Panc1 (cell line): ENCODE measurements at regions not wholly inside any gene's neighbourhood (a gene's known extent, or its start where the extent isn't known, plus 50 kb on each side); places are given as distances from the start of the nearest gene placed in this dataset.

Experiments
- ATAC-seq: fragments of 200-7000 bp; cut with Tn5 transposase; 2 replicates; pipeline ENCODE4 v1.9.1; 2020; ENCODE audit warnings: mild to moderate bottlenecking, moderate library complexity
- BruUV-seq: library from RNA; stranded (reverse); fragments of 400-500 nt; replicated peaks from 2 replicates; lab custom pipeline; 2021; lab: Mats Ljungman, UMichigan
- CTCF ChIA-PET: fragments of 300-600 bp; sonication (Branson Sonifier 250); formaldehyde crosslinking; loops from one replicate; lab custom pipeline; 2022; ENCODE audit warnings: antibody characterized with exemption; lab: Charles Lee
- POLR2A ChIA-PET: fragments of 300-600 bp; sonication (Branson Sonifier 250); formaldehyde crosslinking; loops from one replicate; lab custom pipeline; 2022; ENCODE audit warnings: antibody characterized with exemption; lab: Charles Lee
- DNase-seq: peaks from one replicate; pipeline ENCODE4 v3.0.0-alpha.2; 2010; ENCODE audit warnings: low read depth, low spot score
- H3K27ac ChIP-seq: 2 replicates; pipeline ENCODE4 v1.5.1; 2011; ENCODE audit warnings: mild to moderate bottlenecking, low read length, inconsistent platforms
- H3K27me3 ChIP-seq: fragments of 200-500 bp; sonication (Bioruptor generic); 2 replicates; pipeline ENCODE4 v1.6.0; 2014; ENCODE audit warnings: low read length, inconsistent platforms; ENCODE audit not compliant: control insufficient read depth, insufficient read depth
- H3K36me3 ChIP-seq: fragments of 200-500 bp; sonication (Bioruptor generic); 2 replicates; pipeline ENCODE4 v1.5.1; 2014; ENCODE audit warnings: inconsistent platforms, mild to moderate bottlenecking, low read length, moderate library complexity; ENCODE audit not compliant: control insufficient read depth, insufficient read depth
- H3K4me1 ChIP-seq: 2 replicates; pipeline ENCODE4 v1.5.1; 2011; ENCODE audit warnings: inconsistent platforms, mild to moderate bottlenecking, low read length, moderate library complexity; ENCODE audit not compliant: control insufficient read depth, insufficient read depth
- H3K4me3 ChIP-seq, 2 experiments: 2 replicates each; pipeline ENCODE4 v1.5.1; 2011 to 2012; ENCODE audit warnings: low read depth in 2 of 2, low read length in 2 of 2, mild to moderate bottlenecking in 2 of 2, inconsistent platforms in 1 of 2, moderate library complexity in 1 of 2
- H3K9me3 ChIP-seq: fragments of 200-500 bp; sonication (Bioruptor generic); 2 replicates; pipeline ENCODE4 v1.5.1; 2014; ENCODE audit warnings: low read depth, mild to moderate bottlenecking, inconsistent platforms, low read length, moderate library complexity; ENCODE audit not compliant: control insufficient read depth, insufficient read depth
- CTCF ChIP-seq: fragments of 450-650 bp; IDR thresholded peaks from 2 replicates; pipeline ENCODE4 v1.5.1; 2017; ENCODE audit warnings: mild to moderate bottlenecking
- POLR2AphosphoS5 ChIP-seq: IDR thresholded peaks from 2 replicates; pipeline ENCODE4 v1.6.1; 2012; ENCODE audit warnings: mild to moderate bottlenecking, low read depth, low read length, moderate library complexity
- REST ChIP-seq, 2 experiments: IDR thresholded peaks; 2 replicates each; pipeline ENCODE4 v1.6.1; 2011 to 2012; ENCODE audit warnings: low read depth in 2 of 2, control low read depth in 1 of 2, low read length in 1 of 2, mild to moderate bottlenecking in 1 of 2, moderate library complexity in 1 of 2; ENCODE audit not compliant: insufficient read depth in 1 of 2
- SIN3A ChIP-seq: IDR thresholded peaks from 2 replicates; pipeline ENCODE4 v1.6.1; 2012; ENCODE audit warnings: low read depth, mild to moderate bottlenecking, low read length, moderate library complexity, borderline replicate concordance; ENCODE audit not compliant: insufficient read depth
- TCF7L2 ChIP-seq: IDR thresholded peaks from 2 replicates; pipeline ENCODE4 v1.6.1; 2011; ENCODE audit warnings: mild to moderate bottlenecking, low read depth, low read length, inconsistent platforms
- in situ Hi-C: cut with HindIII; loops from 2 replicates; pipeline ENCODE4 v1.10.0; 2016; ENCODE audit warnings: low sequenced_read_pairs, low pct_unique_long_range_greater_than_20kb
- intact Hi-C: fragments of 100-400 bp; cut with micrococcal nuclease; formaldehyde crosslinking; loops from one replicate; pipeline ENCODE4 v1.10.0; 2022; ENCODE audit not compliant: unreplicated experiment

- TF ChIP-seq TCF7L2 (no peak), POLR2AphosphoS5 (no peak), REST (IDR thresholded peaks at IDR 0.05; ENCODE audit: insufficient read depth in 1 of 2, low read depth in 2 of 2, low read length in 1 of 2) (no peak), CTCF (no peak), SIN3A (no peak)
- in situ Hi-C loops: no loop called here
- H3K9me3 ChIP-seq: no peaks in the 10 kb centered on the region
- H3K27ac ChIP-seq: no peak overlapping the region
- DNase-seq: peak; percentile 64
- BruUV-seq: no TSS peak
- ATAC-seq: peak; percentile 83
- ChIA-PET CTCF (no interaction called here), POLR2A (interaction anchor here (0.6 kb wide), 1 partner anchor 77 kb away, joined by 3 read pairs; no protein-coding TSS in a partner anchor)
- H3K27me3 ChIP-seq: no peaks in the 10 kb centered on the region; the same call in 1 of the 2 replicates
- peaks cover 5% of the 10 kb centered on the region for H3K4me1 ChIP-seq
- H3K4me3 ChIP-seq: no peak overlapping the region
- H3K36me3 ChIP-seq: no peaks in the 10 kb centered on the region
- intact Hi-C loops: loop anchor here (5.0 kb wide), 1 partner anchor 323 kb away; no protein-coding TSS in a partner anchor
These were observed 82.7 kb upstream of the C1GALT1 start for GRCh38 chr7:7099584-7100014.

- DNase-seq (no peak), ATAC-seq (no peak)
- ChIA-PET CTCF (no interaction called here), POLR2A (no interaction called here)
- intact Hi-C loops (loop anchor here (5.0 kb wide), 1 partner anchor 322 kb away; no protein-coding TSS in a partner anchor), in situ Hi-C loops (no loop called here)
- Histone ChIP-seq H3K27me3 (no peaks in the 10 kb centered on the region; the same call in 1 of the 2 replicates), H3K27ac (no peak overlapping the region), H3K36me3 (no peaks in the 10 kb centered on the region), H3K4me1 (peaks cover 5% of the 10 kb centered on the region), H3K9me3 (no peaks in the 10 kb centered on the region), H3K4me3 (no peak overlapping the region)
- TF ChIP-seq SIN3A (no peak), TCF7L2 (no peak), REST (IDR thresholded peaks at IDR 0.05; ENCODE audit: insufficient read depth in 1 of 2, low read depth in 2 of 2, low read length in 1 of 2) (no peak), CTCF (no peak), POLR2AphosphoS5 (no peak)
- no TSS peak for BruUV-seq
These were observed 81.9 kb upstream of the C1GALT1 start for GRCh38 chr7:7100432-7100849.
